ENCODE measurements at regions not wholly inside any gene's neighbourhood (a gene's known extent, or its start where the extent isn't known, plus 50 kb on each side); places are given as distances from the start of the nearest gene placed in this dataset.

DNA sequence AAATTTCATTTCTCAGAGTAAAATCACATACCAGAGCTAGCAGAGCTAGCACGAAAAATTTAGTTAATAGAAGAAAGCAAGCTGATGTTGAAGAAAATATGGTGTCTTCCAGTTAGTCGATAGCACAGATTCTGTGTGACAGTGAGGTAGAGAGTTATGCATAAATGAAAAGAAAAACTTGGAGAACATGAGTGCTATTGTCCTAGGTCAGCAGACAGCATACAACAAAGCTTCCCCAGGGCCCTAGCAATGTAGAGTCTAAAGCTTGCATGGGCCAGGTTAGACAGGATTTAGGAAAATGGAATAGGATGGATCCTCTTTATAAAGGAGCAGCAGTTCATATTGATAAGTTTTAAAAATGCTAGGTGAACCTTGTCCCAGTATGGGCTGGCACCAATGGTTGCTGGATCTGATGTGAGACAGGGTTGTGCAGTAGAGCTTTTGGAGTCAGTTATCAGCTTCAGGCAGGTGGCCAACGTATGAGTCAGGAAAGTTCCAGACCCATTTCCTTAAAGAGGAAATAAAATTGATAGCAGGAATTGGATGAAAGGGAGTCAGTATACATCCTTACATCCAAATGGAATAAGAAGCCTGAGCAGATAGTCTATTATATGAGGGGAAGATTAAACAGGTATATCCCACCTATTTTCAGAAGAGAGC is 277.2 kb downstream of the FRK start:
- H3K27me3 ChIP-seq (replicated peaks in 1 of 2; ENCODE audit: control insufficient read depth in 2 of 2, insufficient read depth in 2 of 2, low read length in 1 of 2), result no peaks in the 10 kb centered on the region
- H3K9ac ChIP-seq (ENCODE audit: control insufficient read depth, insufficient read depth, low read length), result no peak overlapping the region
- no peak for TF ChIP-seq ZNF24 (IDR thresholded peaks at IDR 0.05)
- TF ChIP-seq FOXM1 (IDR thresholded peaks at IDR 0.05; ENCODE audit: low read depth, low read length), result no peak
- TF ChIP-seq TAF1 (IDR thresholded peaks at IDR 0.05; ENCODE audit: borderline replicate concordance, low read depth, low read length), result no peak
- TF ChIP-seq, protein P1, sequence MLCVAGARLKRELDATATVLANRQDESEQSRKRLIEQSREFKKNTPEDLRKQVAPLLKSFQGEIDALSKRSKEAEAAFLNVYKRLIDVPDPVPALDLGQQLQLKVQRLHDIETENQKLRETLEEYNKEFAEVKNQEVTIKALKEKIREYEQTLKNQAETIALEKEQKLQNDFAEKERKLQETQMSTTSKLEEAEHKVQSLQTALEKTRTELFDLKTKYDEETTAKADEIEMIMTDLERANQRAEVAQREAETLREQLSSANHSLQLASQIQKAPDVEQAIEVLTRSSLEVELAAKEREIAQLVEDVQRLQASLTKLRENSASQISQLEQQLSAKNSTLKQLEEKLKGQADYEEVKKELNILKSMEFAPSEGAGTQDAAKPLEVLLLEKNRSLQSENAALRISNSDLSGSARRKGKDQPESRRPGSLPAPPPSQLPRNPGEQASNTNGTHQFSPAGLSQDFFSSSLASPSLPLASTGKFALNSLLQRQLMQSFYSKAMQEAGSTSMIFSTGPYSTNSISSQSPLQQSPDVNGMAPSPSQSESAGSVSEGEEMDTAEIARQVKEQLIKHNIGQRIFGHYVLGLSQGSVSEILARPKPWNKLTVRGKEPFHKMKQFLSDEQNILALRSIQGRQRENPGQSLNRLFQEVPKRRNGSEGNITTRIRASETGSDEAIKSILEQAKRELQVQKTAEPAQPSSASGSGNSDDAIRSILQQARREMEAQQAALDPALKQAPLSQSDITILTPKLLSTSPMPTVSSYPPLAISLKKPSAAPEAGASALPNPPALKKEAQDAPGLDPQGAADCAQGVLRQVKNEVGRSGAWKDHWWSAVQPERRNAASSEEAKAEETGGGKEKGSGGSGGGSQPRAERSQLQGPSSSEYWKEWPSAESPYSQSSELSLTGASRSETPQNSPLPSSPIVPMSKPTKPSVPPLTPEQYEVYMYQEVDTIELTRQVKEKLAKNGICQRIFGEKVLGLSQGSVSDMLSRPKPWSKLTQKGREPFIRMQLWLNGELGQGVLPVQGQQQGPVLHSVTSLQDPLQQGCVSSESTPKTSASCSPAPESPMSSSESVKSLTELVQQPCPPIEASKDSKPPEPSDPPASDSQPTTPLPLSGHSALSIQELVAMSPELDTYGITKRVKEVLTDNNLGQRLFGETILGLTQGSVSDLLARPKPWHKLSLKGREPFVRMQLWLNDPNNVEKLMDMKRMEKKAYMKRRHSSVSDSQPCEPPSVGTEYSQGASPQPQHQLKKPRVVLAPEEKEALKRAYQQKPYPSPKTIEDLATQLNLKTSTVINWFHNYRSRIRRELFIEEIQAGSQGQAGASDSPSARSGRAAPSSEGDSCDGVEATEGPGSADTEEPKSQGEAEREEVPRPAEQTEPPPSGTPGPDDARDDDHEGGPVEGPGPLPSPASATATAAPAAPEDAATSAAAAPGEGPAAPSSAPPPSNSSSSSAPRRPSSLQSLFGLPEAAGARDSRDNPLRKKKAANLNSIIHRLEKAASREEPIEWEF (IDR thresholded peaks at IDR 0.05; ENCODE audit: insufficient replicate concordance, low read depth, low read length), result no peak
- TF ChIP-seq KAT2A (conservative IDR thresholded peaks at IDR 0.05; ENCODE audit: control insufficient read depth, low read depth, low read length), result no peak
- TF ChIP-seq SRF (IDR thresholded peaks at IDR 0.05; ENCODE audit: low read depth in 2 of 2, low read length in 2 of 2), result no peak
- TF ChIP-seq SIN3A (IDR thresholded peaks at IDR 0.05; ENCODE audit: low read depth, low read length), result no peak
- no peaks in the 10 kb centered on the region for H4K20me1 ChIP-seq (ENCODE audit: control insufficient read depth, insufficient read depth)
- 0% methylated on average over 3 of the region's 3 CpGs for WGBS (ENCODE audit: insufficient coverage, insufficient replicate concordance, low lambda C conversion rate, missing lambda C conversion rate)
- ATAC-seq, result no peak
- H2AFZ ChIP-seq (ENCODE audit: control insufficient read depth, low read depth, low read length), result no peak overlapping the region
- H3K27ac ChIP-seq (ENCODE audit: control insufficient read depth, insufficient read depth), result no peak overlapping the region
- in situ Hi-C loops (cut with MboI), result no loop called here
- H3K9me3 ChIP-seq (replicated peaks; ENCODE audit: control insufficient read depth, insufficient read depth, low read length), result no peaks in the 10 kb centered on the region
- no peak overlapping the region for H3K4me2 ChIP-seq (ENCODE audit: control insufficient read depth, insufficient read depth)
- H3K4me3 ChIP-seq, result no peak overlapping the region
- no peak for DNase-seq (ENCODE audit: low read depth, low spot score)
- no peaks in the 10 kb centered on the region for H3K36me3 ChIP-seq (ENCODE audit: control insufficient read depth in 2 of 2, insufficient read depth in 2 of 2, low read length in 1 of 2)
- RAD21 ChIA-PET (ENCODE audit: unreplicated experiment), result no interaction called here
- FAIRE-seq, result no peak
- SMC1A ChIA-PET (ENCODE audit: uncharacterized antibody, unreplicated experiment), result interaction anchor here (0.6 kb wide), 1 partner anchor 298 kb away, joined by 3 read pairs; no protein-coding TSS in a partner anchor
- no peaks in the 10 kb centered on the region for H3K4me1 ChIP-seq (ENCODE audit: control insufficient read depth, insufficient read depth, low read length)
- H3K79me2 ChIP-seq (ENCODE audit: control insufficient read depth, insufficient read depth, low read length), result no peaks in the 10 kb centered on the region
- intact Hi-C loops (cut with micrococcal nuclease; ENCODE audit: unreplicated experiment), result no loop called here
- CTCF ChIA-PET, result interaction anchor here (0.6 to 1.6 kb wide), 2 partner anchors 29 to 47 kb away, joined by 4 read pairs; no protein-coding TSS in a partner anchor
- POLR2A ChIA-PET, result no interaction called here
- no TSS peak for BruUV-seq (replicated peaks)
